NCI-H82 treated with DMSO at 0.1 percent for 48 hours (cell line): ENCODE measurements at regions not wholly inside any gene's neighbourhood (a gene's known extent, or its start where the extent isn't known, plus 50 kb on each side); places are given as distances from the start of the nearest gene placed in this dataset.
A peak's percentile ranks its signal among the peaks of the same experiment; 100 is the strongest.

Source experiments
- DNase-seq: peaks from one replicate; lab custom pipeline; 2025; ENCODE audit not compliant: unreplicated experiment; lab: John Stamatoyannopoulos, UW

- DNase-seq: no peak
Observed at GRCh38 chr20:50297498-50298376, 107.1 kb downstream of the CEBPB start.

DNA sequence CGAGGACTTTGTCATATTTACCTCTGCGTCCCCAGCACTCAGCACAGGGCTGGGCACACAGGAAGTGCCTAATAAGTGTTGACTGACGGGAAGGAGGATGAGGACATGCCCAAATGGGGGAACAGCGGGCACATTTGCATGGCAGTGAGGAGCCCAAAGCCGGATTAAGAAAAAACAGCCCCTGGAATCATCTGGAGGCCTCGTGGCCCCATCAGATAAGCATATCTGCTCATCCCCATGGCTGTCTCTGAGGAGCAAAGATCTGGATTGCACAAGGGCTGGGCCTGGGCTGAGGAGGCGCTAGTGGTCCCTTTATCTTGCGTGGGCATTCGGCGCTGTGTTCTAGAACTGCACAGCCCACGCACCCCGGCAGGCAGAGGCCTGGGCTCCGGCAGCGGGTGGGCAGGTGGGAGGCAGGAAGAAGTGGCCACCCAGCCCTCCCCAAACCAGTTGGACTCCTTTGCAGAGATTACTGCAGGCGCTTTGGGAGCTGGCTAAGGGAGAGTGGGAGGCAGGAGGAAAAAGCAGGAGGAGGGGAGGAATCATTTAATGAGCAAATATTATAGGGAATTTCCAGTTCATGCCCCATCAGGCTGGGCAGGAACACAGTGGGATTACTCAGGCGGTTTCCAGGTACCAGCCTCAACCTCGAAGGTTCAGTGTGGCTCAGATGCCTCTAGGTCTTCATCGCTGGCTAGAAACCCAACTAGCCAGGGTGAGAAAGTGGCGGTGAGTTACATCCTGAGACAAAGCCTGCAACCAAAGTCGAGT, 108.1 kb downstream of the CEBPB start:
- DNase-seq: no peak

DNA sequence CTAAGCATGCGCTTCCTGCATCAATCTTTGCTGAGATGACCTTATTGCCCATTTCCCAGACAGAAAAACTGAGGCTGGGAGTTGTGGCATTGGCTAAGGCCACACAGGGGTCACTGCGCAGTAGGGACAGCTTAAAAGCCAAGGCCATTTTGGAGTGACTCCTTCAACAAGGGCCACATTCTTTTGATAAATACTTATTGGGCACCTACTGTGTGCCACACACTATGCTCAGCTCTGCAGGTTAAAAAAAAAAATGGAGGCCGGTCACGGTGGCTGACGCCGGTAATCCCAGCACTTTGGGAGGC, 108.6 kb downstream of the CEBPB start:
- DNase-seq: no peak

DNA sequence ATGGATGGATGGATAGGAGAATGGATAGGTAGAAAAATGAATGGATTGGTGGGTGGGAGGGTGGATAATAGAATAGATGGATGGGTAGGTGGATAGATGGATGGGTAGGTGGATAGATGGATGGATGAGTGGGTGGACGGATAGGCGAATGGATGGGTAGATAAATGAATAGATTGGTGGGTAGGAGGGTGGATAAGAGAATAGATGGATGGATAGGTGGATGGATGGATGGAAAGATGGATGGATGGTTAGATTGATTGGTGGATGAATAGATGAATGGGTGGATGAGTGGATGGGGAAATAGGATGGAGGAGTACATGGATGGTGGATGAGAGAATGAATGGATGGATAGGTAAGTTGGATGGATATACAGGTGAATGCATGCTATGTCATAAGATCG, 110.5 kb downstream of the CEBPB start:
- DNase-seq: no peak

DNA sequence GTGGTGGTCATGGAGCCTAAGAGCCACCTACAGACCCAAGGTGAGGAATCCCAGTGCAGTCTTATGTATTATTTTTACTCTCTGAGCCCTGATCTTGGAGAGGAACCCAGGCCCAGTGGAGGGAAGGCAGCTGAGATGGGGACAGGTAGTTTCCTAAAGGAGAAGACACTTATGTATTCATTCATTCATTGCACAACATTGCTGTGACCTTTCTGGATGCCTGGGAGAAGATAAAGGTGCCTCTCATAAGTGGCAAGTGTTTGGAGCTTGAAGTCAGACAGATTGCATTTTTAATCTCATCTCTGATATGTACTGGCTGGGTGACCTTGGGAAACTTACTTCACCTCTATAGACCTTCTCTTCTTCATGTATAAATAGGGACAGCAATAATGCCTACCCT, 111.1 kb downstream of the CEBPB start:
- DNase-seq: no peak

- no peak for DNase-seq
Observed at GRCh38 chr20:50302341-50303057, 111.9 kb downstream of the CEBPB start.

DNA sequence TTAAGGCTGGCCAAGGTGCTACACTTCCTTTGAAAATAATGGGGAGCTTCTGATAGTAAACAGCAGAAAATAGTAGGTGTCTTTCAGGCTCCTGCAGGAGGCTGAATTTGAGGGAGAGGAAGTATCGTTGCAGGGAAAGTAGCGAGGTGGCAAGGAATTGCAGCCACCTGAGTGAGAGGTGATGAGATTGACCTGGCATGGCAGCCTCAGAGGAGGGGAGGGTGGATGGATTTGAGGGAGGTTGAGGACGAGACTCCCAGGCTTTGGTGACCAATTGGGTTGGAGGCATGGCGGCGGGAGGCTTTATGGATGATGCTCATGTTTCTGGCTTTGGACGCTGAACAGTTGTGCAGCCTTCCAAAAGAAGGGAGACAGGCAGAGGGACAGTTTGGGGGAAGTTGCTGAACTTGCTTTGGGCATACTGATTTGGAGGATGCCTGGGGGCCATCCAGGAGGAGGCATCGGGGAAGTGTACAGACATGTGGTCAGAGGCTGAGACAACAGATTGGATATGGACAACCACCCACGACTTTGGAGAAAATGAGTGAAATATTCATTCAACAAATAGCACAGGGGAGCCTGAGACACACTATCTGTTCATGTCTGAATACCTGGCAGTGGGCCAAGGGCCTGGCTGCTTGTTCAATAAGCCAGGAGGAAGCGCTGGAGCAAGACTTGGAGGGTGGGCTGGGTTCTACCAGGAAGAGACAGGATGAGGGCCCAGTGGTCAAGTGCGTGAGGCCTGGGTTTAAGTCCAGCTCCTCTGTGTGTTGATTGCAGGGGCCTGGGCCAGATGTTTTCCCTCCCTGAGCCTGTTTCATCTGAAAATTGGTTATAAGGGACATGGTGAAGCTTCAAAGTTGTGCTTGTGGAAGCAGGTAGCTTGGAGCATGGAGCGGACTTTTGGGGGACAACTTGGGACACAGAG, 113.2 kb downstream of the CEBPB start:
- DNase-seq: peak; percentile 12

DNA sequence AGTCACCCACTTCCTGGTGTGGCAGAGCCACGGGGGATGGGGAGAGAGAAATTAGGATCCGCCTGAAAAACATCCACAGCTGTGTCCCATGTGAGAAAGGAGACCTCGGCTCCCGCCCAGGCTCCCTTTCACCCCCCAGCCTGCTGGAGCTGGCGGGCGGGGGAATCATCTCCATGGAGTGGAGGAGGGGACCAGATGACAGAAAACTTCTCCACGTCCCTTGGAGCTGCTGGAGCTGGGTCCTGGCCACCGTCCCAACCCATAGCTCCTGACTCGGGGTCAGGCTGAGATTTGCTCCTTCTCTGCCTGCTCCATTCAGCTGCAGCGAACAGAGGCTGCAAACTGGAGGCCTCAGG, 113.8 kb downstream of the CEBPB start:
- DNase-seq: no peak

GRCh38 chr20:50304923-50305635, 114.4 kb downstream of the CEBPB start:
- DNase-seq: no peak

GRCh38 chr20:50305636-50306477, 115.2 kb downstream of the CEBPB start:
- DNase-seq: no peak

GRCh38 chr20:50306478-50307423, 116.1 kb downstream of the CEBPB start:
- DNase-seq: no peak

DNA sequence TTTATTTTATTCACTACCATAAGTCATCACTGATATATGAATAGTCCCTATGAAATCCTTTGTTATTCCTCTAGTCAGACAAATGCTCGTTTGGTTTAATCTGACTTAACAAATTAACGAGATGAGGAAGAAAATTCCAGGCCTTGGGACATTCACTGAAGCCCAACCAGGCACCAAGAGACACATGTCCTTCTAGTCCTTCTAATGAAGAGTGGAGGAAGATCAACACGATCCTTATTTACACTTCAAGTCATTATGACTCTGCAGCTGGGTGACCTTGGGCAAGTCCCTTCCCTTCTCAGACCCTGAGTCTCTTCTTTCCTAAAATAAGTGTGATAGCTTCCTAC, 117.5 kb downstream of the CEBPB start:
- no peak for DNase-seq

DNA sequence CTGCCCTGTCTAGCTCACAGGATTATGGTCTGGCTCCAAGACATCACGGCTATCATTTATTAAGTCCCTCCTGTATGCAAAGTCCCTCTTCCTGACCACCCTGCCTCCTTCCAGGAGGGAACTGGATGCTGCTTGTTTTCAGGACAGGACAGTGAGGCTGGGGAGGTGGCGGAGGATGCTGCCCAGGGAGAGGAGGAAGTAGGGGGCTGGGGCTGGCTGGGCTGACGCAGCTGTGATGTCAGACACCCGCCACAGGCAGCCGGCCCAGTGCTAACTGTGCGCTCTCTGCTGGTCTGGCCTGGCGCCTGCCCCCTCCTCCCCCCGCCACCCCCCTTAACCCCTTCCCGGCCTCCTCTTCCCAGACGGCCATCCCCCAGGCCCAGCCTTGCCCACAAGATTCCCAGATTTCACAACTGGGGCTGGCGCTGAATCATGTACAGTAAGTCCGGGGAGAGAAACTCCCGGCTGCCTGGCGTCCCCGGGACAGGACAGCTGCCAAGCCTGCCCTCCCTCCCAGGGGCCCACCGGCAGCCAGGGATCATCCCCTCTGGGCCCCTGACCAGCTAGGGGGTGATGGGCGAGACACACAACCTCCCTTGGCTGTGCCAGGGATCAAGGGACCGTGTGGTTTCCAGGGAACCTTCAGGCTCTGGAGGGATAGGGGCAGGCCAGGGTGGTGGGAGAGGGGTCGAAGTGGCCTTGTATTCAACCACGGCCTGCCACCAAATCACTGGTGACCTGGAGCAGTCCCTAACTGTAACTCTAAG, 118.1 kb downstream of the CEBPB start:
- no peak for DNase-seq

GRCh38 chr20:50309280-50309763, 118.7 kb downstream of the CEBPB start:
- no peak for DNase-seq

GRCh38 chr20:50309764-50310672, 119.4 kb downstream of the CEBPB start:
- DNase-seq: no peak

DNA sequence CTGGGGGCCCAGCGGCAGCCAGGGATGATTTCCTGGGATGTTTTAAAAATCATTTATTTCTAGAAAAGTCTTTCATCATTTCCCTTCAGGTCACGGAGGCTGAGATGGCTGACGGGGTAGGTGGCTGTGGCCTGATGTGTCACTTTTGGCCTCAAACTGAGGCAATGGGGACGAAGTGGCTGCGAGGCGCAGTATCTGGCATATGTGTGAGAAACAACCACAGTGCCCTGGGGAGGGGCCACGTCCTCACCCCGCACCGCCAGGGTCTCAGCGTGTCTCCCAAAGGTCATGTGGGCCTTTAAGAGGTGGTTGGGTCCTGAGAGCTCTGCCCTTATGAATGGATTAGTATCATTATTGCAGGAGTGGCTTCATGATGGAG, 120.0 kb downstream of the CEBPB start:
- no peak for DNase-seq
